Activated CD4-positive, alpha-beta T cell treated with anti-CD3 and anti-CD28 coated beads, Interleukin-2, amount 10 ng/mL, durations not matched to agents 24 days and 14 days (primary cell): ENCODE measurements at regions not wholly inside any gene's neighbourhood (a gene's known extent, or its start where the extent isn't known, plus 50 kb on each side); places are given as distances from the start of the nearest gene placed in this dataset.
"Not testable (repeated sequence)": the region's sequence is repeated elsewhere in the genome, so short reads cannot be mapped to it uniquely, and the experiment has no call there.

Experiments used
- DNase-seq: peaks from one replicate; pipeline ENCODE4 v3.0.0; 2022
- H3K27ac Mint-ChIP-seq: one replicate; pipeline ENCODE4 v1.8.0; 2022; ENCODE audit warnings: mild to moderate bottlenecking, mixed read lengths
- H3K27me3 Mint-ChIP-seq: one replicate; pipeline ENCODE4 v1.8.0; 2022; ENCODE audit warnings: mixed read lengths
- H3K36me3 Mint-ChIP-seq: one replicate; pipeline ENCODE4 v1.8.0; 2022; ENCODE audit warnings: low read depth, mild to moderate bottlenecking, mixed read lengths
- H3K4me1 Mint-ChIP-seq: one replicate; pipeline ENCODE4 v1.8.0; 2021; ENCODE audit warnings: mixed read lengths
- H3K4me3 Mint-ChIP-seq: one replicate; pipeline ENCODE4 v1.8.0; 2022; ENCODE audit warnings: mild to moderate bottlenecking, moderate library complexity, mixed read lengths
- H3K9me3 Mint-ChIP-seq: one replicate; pipeline ENCODE4 v1.8.0; 2021; ENCODE audit warnings: mixed read lengths
- intact Hi-C: fragments of 100-400 bp; cut with micrococcal nuclease; formaldehyde crosslinking; loops from one replicate; pipeline ENCODE4 v1.15.1; 2023

- peaks cover 3% of the 10 kb centered on the region for H3K9me3 Mint-ChIP-seq
- H3K36me3 Mint-ChIP-seq = no peaks in the 10 kb centered on the region
- intact Hi-C loops = no loop called here
- H3K4me1 Mint-ChIP-seq = no peaks in the 10 kb centered on the region
- no peak overlapping the region for H3K4me3 Mint-ChIP-seq
- H3K27ac Mint-ChIP-seq = no peak overlapping the region
- no peaks in the 10 kb centered on the region for H3K27me3 Mint-ChIP-seq
- no peak for DNase-seq
These were observed 107.9 kb upstream of the ALDH1A3 start for GRCh38 chr15:100771746-100772145.

DNA sequence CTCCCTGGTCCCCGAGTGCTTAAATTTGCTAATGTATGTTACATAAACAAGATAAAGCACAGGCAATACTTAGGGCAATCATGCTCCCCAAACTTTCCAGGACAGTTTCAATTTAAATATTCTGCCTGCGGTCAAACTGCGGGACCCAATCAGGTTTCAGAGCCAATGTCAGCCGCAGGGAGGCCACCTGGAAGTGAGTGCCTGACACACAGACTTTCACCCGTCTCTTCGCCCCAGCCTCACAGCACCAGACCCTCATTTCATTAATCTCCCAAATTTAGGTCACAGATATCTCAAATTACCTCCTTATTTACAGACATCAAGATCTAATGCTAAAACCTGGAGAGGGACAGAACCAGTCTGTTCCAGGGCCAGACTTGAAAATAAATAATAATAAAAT is 107.2 kb upstream of the ALDH1A3 start:
- no peak overlapping the region for H3K27ac Mint-ChIP-seq
- H3K36me3 Mint-ChIP-seq = no peaks in the 10 kb centered on the region
- no peaks in the 10 kb centered on the region for H3K27me3 Mint-ChIP-seq
- peaks cover 3% of the 10 kb centered on the region for H3K9me3 Mint-ChIP-seq
- H3K4me3 Mint-ChIP-seq = no peak overlapping the region
- H3K4me1 Mint-ChIP-seq = no peaks in the 10 kb centered on the region
- intact Hi-C loops = no loop called here
- no peak for DNase-seq

GRCh38 chr15:100772892-100773520 is 106.6 kb upstream of the ALDH1A3 start:
- Mint-ChIP-seq H3K4me3 (no peak overlapping the region), H3K27me3 (no peaks in the 10 kb centered on the region), H3K9me3 (peaks cover 3% of the 10 kb centered on the region), H3K4me1 (no peaks in the 10 kb centered on the region), H3K27ac (no peak overlapping the region), H3K36me3 (no peaks in the 10 kb centered on the region)
- peak; percentile 33 for DNase-seq
- intact Hi-C loops = no loop called here

- H3K4me3 Mint-ChIP-seq, H3K9me3 Mint-ChIP-seq, H3K36me3 Mint-ChIP-seq, H3K4me1 Mint-ChIP-seq, intact Hi-C loops, H3K27ac Mint-ChIP-seq, H3K27me3 Mint-ChIP-seq: not testable (repeated sequence)
- DNase-seq = peak; percentile 35
These were observed 105.6 kb upstream of the ALDH1A3 start for GRCh38 chr15:100774044-100774443.

- intact Hi-C loops = no loop called here
- H3K36me3 Mint-ChIP-seq = no peaks in the 10 kb centered on the region
- no peaks in the 10 kb centered on the region for H3K4me1 Mint-ChIP-seq
- no peak overlapping the region for H3K27ac Mint-ChIP-seq
- H3K4me3 Mint-ChIP-seq = no peak overlapping the region
- DNase-seq = peak; percentile 50
- peaks cover 3% of the 10 kb centered on the region for H3K9me3 Mint-ChIP-seq
- no peaks in the 10 kb centered on the region for H3K27me3 Mint-ChIP-seq
These were observed 103.9 kb upstream of the ALDH1A3 start for GRCh38 chr15:100775581-100776185.

DNA sequence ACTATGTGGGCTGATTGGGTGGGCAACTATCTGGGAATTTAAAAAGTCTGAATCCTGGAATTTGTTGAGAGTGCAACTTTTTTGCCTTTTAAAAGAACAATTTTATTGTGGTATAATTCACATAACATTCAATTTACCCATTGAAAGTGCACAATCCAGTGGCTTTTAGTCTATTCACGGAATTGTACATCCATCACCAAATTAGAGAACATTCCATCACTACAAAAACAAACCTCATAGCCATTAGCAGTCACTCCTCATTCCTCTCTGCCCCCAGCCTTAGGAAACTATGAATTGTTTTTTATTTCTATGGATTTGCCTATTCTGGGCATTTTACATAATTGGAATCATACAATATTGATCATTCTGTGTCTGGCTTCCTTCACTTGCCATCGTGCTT is 101.8 kb upstream of the ALDH1A3 start:
- no peak overlapping the region for H3K27ac Mint-ChIP-seq
- no peaks in the 10 kb centered on the region for H3K36me3 Mint-ChIP-seq
- DNase-seq = no peak
- no peaks in the 10 kb centered on the region for H3K27me3 Mint-ChIP-seq
- no peaks in the 10 kb centered on the region for H3K4me1 Mint-ChIP-seq
- peaks cover 3% of the 10 kb centered on the region for H3K9me3 Mint-ChIP-seq
- intact Hi-C loops = no loop called here
- H3K4me3 Mint-ChIP-seq = no peak overlapping the region

- Mint-ChIP-seq H3K36me3 (no peaks in the 10 kb centered on the region), H3K9me3 (peaks cover 3% of the 10 kb centered on the region), H3K4me3 (no peak overlapping the region), H3K27ac (no peak overlapping the region), H3K4me1 (no peaks in the 10 kb centered on the region), H3K27me3 (no peaks in the 10 kb centered on the region)
- DNase-seq = no peak
- intact Hi-C loops = no loop called here
These were observed 100.8 kb upstream of the ALDH1A3 start for GRCh38 chr15:100778831-100779288.

DNA sequence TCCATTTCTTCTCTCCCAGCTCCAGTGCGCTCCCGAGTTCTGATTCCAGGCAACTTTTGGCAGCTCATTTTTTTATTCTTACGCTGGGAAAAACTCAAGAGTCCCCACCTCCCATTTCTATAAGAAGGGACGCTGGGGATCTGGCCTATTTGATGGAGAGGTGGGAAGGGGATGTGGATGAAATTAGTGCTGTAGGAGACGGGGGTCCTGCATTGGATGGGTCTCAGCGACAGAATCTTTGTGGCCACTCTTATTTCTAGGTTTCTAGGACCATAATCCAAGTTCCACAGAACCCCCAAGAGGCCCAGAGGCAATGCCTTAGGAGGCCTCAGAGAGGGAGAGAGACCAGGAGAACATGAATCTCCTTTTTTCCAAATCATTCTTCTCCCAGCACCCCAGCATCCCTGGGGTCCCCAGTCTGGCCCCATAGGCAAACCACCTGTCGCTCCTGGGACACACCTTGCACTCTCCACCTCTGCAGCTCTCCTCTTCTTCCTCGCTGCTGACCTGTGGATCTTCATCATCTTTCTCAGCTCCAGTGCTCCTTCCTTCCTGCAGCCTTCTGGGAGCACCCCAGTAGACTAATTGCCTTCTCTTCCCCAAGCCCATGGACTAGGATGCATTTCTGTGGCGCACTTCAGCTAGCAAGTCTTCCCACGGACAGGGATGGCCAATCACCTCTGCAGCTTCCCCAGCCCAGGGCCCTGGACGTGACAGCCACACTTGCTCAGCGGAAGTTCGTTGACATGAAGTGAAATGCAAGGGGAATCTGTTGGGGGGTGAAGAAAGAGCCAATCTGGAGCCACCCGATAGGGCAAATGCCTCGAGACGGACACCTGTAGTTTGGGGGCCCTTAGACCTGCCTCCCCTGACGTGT is 100.1 kb upstream of the ALDH1A3 start:
- peak; percentile 29 for DNase-seq
- intact Hi-C loops = no loop called here
- no peak overlapping the region for H3K27ac Mint-ChIP-seq
- H3K4me1 Mint-ChIP-seq = no peaks in the 10 kb centered on the region
- H3K27me3 Mint-ChIP-seq = no peaks in the 10 kb centered on the region
- H3K4me3 Mint-ChIP-seq = no peak overlapping the region
- H3K9me3 Mint-ChIP-seq = peaks cover 3% of the 10 kb centered on the region
- H3K36me3 Mint-ChIP-seq = no peaks in the 10 kb centered on the region

DNA sequence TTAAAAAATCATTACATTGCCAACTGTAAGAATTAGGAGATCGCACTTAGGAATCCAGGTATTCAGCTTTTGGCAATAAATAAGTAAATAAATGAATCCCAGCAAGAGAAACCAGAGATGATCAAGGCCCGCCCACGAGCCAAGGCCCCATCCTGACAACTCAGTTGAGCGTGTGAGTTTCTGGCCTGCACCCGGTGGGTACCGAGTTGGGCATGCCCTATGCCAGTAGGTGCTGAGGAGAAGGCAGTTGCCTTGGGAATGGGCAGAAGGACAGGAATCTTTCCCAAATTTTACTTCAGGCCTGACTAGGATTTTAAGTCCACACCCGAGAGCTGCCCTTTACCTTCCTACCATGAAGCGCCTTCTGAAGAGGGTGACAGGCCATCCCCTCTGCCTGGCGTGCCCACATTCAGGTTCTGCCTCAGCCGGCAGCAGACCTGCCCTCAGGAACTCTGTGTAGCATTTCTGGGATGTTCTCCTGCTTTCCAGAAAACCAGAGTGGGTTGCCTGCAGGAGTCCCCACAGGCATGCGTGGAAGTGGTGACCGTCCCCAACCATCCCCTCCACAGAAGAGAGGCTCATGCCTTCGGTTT is 99.3 kb upstream of the ALDH1A3 start:
- DNase-seq = peak; percentile 40
- H3K4me1 Mint-ChIP-seq = no peaks in the 10 kb centered on the region
- no peaks in the 10 kb centered on the region for H3K36me3 Mint-ChIP-seq
- peaks cover 3% of the 10 kb centered on the region for H3K9me3 Mint-ChIP-seq
- intact Hi-C loops = no loop called here
- no peak overlapping the region for H3K4me3 Mint-ChIP-seq
- no peak overlapping the region for H3K27ac Mint-ChIP-seq
- no peaks in the 10 kb centered on the region for H3K27me3 Mint-ChIP-seq

DNA sequence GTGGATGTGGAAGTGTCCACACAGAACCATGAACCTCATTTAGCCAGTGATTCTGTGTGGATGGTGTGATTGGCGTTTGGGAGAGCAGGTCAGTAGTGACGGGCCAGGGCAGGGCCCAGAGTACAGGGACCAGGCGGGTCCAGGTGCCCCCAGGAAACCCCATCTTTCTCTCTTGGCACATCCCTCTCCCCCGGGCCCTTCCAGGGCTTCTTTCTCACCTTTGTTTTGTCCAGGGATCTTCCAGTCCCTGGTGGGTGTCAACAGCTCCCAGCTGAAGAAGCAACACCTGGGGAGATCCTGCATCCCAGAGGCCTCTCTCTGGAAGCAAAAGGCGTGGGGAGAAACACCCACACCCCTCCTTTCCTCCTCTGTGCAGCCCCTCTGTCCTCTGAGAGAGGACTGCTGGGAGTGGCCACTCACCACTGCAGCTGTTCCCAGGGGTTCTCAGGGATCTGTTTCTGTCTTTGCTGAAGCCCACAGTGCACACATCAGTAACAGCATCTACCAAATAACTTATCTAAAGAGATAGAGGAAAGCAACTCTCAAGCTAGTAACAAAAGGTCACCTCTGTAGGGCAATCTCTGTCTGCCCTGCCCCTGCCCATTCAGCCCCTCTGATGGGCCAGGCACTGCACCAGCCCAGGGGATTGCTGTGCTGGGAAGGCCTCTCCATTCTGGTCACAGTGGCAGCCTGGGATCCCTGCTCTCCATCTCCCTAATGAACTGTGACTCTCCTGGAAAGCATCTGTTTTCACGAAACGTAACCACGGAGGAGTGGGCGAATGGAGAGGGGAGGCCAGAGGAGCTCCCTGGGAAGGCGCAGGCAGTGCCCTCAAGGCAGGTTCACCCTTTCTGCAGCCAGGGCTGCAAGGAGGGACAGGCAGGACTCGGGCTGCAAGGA is 98.3 kb upstream of the ALDH1A3 start:
- Mint-ChIP-seq H3K27me3 (no peaks in the 10 kb centered on the region), H3K9me3 (no peaks in the 10 kb centered on the region), H3K4me1 (no peaks in the 10 kb centered on the region), H3K27ac (no peak overlapping the region), H3K36me3 (no peaks in the 10 kb centered on the region), H3K4me3 (no peak overlapping the region)
- intact Hi-C loops = no loop called here
- DNase-seq = peak; percentile 43

DNA sequence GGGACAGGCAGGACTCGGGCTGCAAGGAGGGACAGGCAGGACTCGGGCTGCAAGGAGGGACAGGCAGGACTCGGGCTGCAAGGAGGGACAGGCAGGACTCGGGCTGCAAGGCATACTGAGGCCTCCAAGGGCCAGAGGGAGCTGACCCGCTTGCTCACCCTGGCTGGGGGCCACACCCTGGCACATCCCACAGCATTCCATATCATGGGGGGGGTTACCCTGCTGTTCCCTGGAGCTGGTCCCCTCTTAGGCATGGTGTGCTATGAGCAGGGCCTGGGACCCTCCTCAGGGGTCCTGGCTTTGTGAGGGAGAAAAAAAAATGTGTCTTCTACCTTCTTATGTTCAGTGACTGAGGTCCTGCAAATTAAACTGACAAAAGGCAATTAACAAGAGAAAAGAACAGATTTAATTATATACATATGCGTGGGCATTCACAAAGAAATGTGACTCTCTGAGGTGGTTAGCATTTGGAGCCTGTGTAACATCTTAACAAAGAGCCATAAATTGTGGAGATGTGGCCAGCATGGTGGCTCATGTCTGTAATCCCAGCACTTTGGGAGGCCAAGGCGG is 97.6 kb upstream of the ALDH1A3 start:
- Mint-ChIP-seq H3K9me3 (no peaks in the 10 kb centered on the region), H3K27ac (no peak overlapping the region), H3K36me3 (no peaks in the 10 kb centered on the region), H3K4me3 (no peak overlapping the region), H3K27me3 (no peaks in the 10 kb centered on the region), H3K4me1 (no peaks in the 10 kb centered on the region)
- intact Hi-C loops = no loop called here
- DNase-seq = peak; percentile 25

GRCh38 chr15:100783291-100783690 is 96.3 kb upstream of the ALDH1A3 start:
- H3K36me3 Mint-ChIP-seq = no peaks in the 10 kb centered on the region
- H3K27me3 Mint-ChIP-seq = no peaks in the 10 kb centered on the region
- intact Hi-C loops = no loop called here
- H3K4me3 Mint-ChIP-seq = no peak overlapping the region
- no peaks in the 10 kb centered on the region for H3K4me1 Mint-ChIP-seq
- peak; percentile 38 for DNase-seq
- no peak overlapping the region for H3K27ac Mint-ChIP-seq
- no peaks in the 10 kb centered on the region for H3K9me3 Mint-ChIP-seq
